ENCODE measurements at regions not wholly inside any gene's neighbourhood (a gene's known extent, or its start where the extent isn't known, plus 50 kb on each side); places are given as distances from the start of the nearest gene placed in this dataset.

GRCh38 chr18:8943900-8944870 is 158.3 kb upstream of the NDUFV2 start:
- no peak overlapping the region for H3K27ac ChIP-seq
- TF ChIP-seq CTCF (IDR thresholded peaks at IDR 0.05), result no peak
- no peaks in the 10 kb centered on the region for H3K9me3 ChIP-seq
- no peak for DNase-seq (ENCODE audit: low spot score)
- H3K4me3 ChIP-seq, result no peak overlapping the region
- no peaks in the 10 kb centered on the region for H3K27me3 ChIP-seq
- peaks cover 0 to 11% of the 10 kb centered on the region in 2 donors for H3K4me1 ChIP-seq
- H3K36me3 ChIP-seq, result no peaks in the 10 kb centered on the region

DNA sequence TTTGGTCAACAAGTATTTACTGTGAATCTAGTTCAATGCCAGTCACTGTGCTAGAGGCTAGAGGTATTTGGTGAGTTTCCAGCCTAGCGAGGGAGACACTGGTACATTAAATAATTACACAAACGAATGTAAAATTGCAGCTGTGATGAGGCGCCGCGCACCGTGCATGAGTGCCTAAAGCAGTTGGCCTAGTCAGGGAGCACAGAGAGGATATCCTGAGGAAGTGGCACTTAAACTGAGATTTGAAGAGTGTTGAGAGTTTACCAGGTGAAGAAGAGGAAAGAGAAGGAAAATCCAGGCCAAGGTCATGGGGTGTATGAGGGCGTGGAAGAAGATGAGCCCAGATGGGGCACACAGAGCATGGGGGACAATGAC is 157.6 kb upstream of the NDUFV2 start:
- Histone ChIP-seq H3K27ac (no peak overlapping the region), H3K36me3 (no peaks in the 10 kb centered on the region), H3K9me3 (no peaks in the 10 kb centered on the region), H3K4me3 (no peak overlapping the region), H3K4me1 (peaks cover 0 to 11% of the 10 kb centered on the region in 2 donors), H3K27me3 (no peaks in the 10 kb centered on the region)
- DNase-seq (ENCODE audit: low spot score), result no peak
- no peak for TF ChIP-seq CTCF (IDR thresholded peaks at IDR 0.05)

- Histone ChIP-seq H3K27me3 (no peaks in the 10 kb centered on the region), H3K36me3 (no peaks in the 10 kb centered on the region), H3K4me3 (no peak overlapping the region), H3K4me1 (peaks cover 0 to 11% of the 10 kb centered on the region in 2 donors), H3K9me3 (no peaks in the 10 kb centered on the region), H3K27ac (no peak overlapping the region)
- no peak for DNase-seq (ENCODE audit: low spot score)
- no peak for TF ChIP-seq CTCF (IDR thresholded peaks at IDR 0.05)
Observed at GRCh38 chr18:8945514-8945913, 157.0 kb upstream of the NDUFV2 start.

DNA sequence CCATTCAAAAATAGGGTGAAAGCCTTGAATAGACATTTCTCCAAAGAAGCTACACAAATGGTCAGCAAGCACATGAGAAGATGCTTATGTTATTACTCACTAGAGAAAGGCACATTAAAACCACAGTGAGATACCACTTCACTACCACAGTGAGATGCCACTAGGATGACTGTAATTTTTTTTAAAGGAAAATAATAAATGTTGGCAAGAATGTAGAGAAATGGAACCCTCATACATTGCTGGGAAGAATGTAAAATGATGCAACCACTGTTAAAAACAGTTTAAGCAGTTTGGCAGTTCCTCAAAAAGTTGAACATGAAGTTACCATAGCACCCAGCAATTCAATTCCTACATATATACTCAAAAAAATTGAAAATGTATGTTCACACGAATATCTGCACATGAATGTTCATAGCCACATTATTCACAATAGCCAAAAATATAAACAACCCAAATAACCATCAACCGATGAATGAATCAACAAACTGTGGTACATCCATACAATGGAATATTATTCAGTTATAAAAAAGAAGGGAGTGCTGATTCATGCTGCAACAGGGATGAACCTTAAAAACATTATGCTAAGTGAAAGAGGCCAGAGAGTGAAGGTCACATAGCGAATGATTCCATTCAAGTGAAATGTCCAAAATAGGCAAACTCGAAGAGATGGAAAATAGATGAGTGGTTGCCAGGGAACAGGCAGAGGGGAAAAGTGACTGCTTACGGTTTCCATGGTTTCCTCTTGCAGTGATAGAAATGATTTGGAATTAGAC is 156.2 kb upstream of the NDUFV2 start:
- no peak for TF ChIP-seq CTCF (IDR thresholded peaks at IDR 0.05)
- Histone ChIP-seq H3K9me3 (no peaks in the 10 kb centered on the region), H3K27ac (no peak overlapping the region), H3K4me1 (peaks cover 0 to 11% of the 10 kb centered on the region in 2 donors), H3K27me3 (no peaks in the 10 kb centered on the region), H3K36me3 (no peaks in the 10 kb centered on the region), H3K4me3 (no peak overlapping the region)
- DNase-seq (ENCODE audit: low spot score), result no peak

DNA sequence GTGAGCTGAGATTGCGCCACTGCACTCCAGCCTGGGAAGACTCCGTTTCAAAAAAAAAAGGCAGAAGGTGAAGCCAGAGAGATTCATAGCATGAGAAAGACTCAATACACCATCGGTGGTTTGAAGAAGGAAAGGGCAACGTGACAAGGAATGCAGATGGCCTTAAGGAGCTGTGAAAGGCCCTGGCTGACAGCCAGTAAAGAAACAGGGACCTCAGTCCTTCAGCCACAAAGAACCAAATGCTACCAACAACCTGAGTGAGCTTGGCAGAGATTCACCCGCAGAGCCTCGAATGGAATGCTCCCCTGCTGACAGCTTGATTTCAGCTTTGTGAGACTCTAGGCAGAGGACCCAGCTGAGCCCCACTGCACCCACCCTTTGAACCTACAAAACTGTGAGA is 154.9 kb upstream of the NDUFV2 start:
- H3K27me3 ChIP-seq, result no peaks in the 10 kb centered on the region
- no peak overlapping the region for H3K27ac ChIP-seq
- TF ChIP-seq CTCF (IDR thresholded peaks at IDR 0.05), result no peak

More for the DNA sequence above, 154.9 kb upstream of the NDUFV2 start:
- Histone ChIP-seq H3K4me3 (no peak overlapping the region), H3K36me3 (no peaks in the 10 kb centered on the region), H3K9me3 (no peaks in the 10 kb centered on the region), H3K4me1 (peaks cover 0 to 11% of the 10 kb centered on the region in 2 donors)
- DNase-seq (ENCODE audit: low spot score), result no peak
